DMS 273 (cell line): ENCODE measurements at regions not wholly inside any gene's neighbourhood (a gene's known extent, or its start where the extent isn't known, plus 50 kb on each side); places are given as distances from the start of the nearest gene placed in this dataset.

Experiments
- DNase-seq: peaks from one replicate; lab custom pipeline; 2025; ENCODE audit not compliant: unreplicated experiment; lab: John Stamatoyannopoulos, UW

- DNase-seq, result no peak
These were observed 118.2 kb upstream of the KIF5B start for GRCh38 chr10:32174349-32174893.

DNA sequence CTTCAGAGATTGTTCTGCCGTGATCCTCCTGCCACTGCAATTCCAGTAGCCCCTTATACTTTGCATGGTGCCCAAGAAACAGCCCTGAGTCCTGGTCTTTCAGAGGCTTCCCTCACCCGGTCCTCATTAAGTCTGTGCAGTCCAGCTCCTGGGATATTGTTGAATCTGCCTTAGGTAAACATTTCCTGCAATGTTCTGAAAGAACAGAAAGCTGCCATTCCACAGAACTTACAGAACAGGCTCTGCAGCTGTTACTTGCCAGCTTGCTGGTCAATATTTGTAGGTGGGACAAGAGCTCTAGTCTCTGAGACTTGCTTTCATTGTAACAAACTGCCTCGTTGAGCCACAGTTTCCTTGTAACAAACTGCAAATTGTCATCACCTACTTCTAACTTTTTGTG is 115.0 kb upstream of the KIF5B start:
- no peak for DNase-seq

- DNase-seq, result no peak
These were observed 113.3 kb upstream of the KIF5B start for GRCh38 chr10:32169556-32169955.

DNA sequence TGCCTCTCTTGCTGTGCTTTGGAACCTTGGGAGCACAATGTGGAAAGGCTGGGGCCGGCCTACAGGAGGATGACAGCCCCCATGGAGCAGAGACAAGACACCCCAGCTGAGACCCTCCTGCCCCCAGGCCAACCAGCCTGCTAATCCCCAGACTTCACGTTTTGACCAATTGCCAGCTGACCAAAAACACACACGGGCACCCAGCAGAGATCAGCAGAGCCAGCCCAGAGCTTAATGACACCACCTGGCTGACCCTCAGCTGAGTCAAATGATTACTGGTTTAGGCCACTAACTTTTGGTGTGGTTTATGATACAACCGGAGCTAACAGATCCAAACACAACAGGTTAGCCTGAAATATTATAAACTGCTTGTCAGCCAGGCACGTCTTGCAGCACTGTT is 111.2 kb upstream of the KIF5B start:
- no peak for DNase-seq

DNA sequence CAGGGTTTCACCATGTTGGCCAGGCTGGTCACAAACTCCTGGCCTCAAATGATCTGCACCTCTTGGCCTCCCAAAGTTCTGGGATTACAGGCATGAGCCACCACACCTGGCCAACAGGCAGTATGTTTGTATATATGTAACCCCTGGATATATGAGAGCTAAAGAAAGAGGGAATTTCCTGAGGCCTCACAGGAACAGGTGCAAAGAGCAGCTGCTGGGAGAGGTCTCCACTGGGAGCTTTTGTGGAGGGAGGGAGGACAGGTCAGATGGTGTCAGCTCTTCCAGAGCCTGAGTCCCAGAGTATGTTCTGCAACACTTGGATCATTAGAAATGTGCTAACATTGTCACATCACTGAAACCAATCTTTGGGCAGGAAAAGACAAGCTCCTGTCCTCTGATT is 110.1 kb upstream of the KIF5B start:
- DNase-seq, result peak; percentile 22

DNA sequence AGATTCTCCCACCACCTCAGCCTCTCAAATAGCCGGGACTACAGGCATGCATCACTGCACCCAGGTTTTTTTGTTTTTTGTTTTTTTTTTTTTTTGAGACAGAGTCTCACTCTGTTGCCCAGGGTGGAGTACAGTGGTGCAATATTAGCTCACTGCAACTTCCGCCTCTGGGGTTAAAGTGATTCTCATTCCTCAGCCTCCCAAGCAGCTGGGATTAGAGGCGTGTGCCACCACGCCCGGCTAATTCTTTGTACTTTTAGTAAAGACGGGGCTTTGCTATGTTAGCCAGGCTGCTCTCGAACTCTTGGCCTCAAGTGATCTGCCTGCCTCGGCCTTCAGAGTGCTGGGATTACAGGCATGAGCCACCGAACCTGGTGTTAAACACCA is 107.5 kb upstream of the KIF5B start:
- no peak for DNase-seq

- DNase-seq, result no peak
These were observed 107.0 kb upstream of the KIF5B start for GRCh38 chr10:32163071-32163761.

DNA sequence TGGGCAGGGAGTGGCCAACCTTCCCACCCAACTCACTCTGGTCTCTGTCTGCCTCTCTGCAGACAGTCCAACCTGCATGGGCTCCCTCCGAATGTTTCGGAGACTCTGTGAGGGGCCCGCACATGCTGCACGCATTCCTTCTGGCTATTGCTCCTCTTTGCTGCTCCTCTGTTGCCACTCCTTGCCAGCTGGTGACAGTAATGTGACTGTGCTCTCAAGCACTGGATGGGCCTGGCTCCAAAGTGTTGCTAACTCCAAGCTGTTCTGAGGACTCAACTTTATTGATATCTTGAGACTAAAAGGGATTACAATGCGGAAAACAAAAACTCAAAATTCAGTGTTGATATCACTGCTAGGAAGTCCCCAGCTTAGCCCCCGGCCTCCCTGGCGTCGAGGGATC is 105.4 kb upstream of the KIF5B start:
- DNase-seq, result no peak

GRCh38 chr10:32160864-32161263 is 104.6 kb upstream of the KIF5B start:
- no peak for DNase-seq

- no peak for DNase-seq
These were observed 103.0 kb upstream of the KIF5B start for GRCh38 chr10:32159264-32159663.

GRCh38 chr10:32156031-32156495 is 99.8 kb upstream of the KIF5B start:
- no peak for DNase-seq

- no peak for DNase-seq
These were observed 98.9 kb upstream of the KIF5B start for GRCh38 chr10:32155075-32155516.

GRCh38 chr10:32153931-32154330 is 97.7 kb upstream of the KIF5B start:
- DNase-seq, result no peak

DNA sequence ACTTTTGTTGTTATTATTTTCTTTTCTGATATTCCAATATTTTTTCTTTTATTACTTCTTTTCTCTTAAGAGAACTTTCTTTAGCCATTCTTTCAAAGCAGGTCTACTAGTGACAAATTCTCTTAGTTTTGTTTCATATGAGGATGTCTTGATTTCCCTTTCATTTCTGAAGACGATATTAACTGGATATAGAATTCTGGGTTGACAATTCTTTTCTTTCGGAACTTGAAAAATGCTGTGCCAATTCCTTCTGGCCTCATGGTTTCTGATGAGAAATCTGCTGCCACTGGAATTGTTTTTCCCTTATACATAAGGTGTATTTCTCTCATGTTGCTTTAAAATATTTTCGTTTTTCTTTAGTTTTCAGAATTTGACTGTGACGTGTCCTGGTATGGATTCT is 97.0 kb upstream of the KIF5B start:
- DNase-seq, result no peak

GRCh38 chr10:32151871-32152270 is 95.6 kb upstream of the KIF5B start:
- no peak for DNase-seq

GRCh38 chr10:32150532-32151101 is 94.4 kb upstream of the KIF5B start:
- no peak for DNase-seq

DNA sequence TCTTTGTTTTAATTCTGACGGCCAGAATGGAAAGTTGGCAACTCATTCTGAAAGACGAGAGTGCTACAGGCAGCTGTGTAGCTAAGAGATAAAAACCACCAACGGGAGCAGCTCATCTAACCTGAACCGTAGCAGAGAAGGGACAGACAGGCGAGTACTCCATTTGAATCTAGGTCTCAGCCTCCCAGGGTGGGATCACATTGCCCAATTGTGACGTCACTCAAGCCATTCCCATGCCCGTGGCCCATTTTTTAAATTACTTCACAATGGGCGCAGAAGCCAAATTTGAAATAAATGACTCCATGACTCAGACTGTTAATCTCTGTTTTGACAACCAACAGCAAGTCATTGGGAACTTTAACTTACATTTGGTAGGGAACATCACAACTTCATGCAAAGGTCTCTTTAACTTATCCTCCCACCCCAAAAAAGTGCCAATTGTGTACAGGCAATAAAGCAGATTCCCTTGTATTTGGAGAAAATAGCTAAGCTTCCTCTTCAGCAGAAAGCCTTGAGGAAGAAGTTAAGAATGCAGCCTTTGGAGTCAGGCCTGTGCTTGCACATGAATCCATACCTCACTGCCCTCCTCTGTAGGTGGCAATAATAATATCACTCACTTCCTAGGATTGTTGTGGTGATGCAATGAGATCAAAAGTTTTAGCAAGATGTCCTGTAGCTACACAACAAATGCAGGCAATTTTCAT is 93.2 kb upstream of the KIF5B start:
- no peak for DNase-seq

- no peak for DNase-seq
These were observed 92.6 kb upstream of the KIF5B start for GRCh38 chr10:32148864-32149251.

DNA sequence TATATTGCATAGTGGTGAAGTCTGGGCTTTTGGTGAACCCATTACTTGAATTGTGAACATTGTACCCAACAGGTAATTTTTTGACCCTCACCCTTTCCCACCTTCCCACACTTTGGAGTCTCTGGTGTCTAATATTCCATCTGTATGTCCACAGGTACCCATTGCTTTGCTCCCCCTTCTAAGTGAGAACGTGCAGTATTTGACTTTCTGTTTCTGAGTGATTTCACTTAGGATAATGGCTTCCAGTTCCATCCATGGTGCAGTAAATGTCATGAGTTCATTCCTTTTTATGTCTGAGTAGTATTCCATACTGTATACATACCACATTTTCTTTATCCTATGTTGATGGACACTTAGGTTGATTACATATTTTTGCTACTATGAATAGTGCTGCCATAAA is 91.5 kb upstream of the KIF5B start:
- DNase-seq, result no peak

DNA sequence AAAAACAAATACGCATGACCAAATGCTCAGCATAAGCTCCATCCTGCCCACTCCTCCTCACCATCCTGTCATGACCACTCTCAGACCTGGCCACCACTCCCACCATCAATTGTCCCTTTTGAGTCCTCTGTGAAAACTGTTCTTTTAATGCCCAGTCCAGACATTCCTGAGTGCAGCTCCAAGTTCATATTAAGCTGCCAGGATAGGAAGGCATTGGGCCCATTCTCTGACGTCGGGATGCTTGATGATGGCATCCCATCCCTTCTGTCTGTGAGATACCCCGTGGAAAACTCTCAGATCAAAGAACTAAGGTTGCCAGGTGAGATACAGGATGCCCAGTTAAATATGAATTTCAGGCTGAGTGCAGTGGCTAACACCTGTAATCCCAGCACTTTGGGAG is 89.9 kb upstream of the KIF5B start:
- DNase-seq, result no peak

- DNase-seq, result no peak
These were observed 88.8 kb upstream of the KIF5B start for GRCh38 chr10:32144817-32145688.
